WI38 (cell line): ENCODE measurements at regions not wholly inside any gene's neighbourhood (a gene's known extent, or its start where the extent isn't known, plus 50 kb on each side); places are given as distances from the start of the nearest gene placed in this dataset.
"Not testable (repeated sequence)": the region's sequence is repeated elsewhere in the genome, so short reads cannot be mapped to it uniquely, and the experiment has no call there.

Source experiments
- H3K4me3 ChIP-seq: 2 replicates; pipeline ENCODE4 v1.5.1; 2011; ENCODE audit warnings: low read depth, mild to moderate bottlenecking, control low read depth, low read length
- TF ChIP-seq, protein P1 (sequence below): IDR thresholded peaks from 2 replicates; pipeline ENCODE4 v1.5.1; 2012; ENCODE audit warnings: low read depth, mild to moderate bottlenecking, control low read depth, low read length

DNA sequence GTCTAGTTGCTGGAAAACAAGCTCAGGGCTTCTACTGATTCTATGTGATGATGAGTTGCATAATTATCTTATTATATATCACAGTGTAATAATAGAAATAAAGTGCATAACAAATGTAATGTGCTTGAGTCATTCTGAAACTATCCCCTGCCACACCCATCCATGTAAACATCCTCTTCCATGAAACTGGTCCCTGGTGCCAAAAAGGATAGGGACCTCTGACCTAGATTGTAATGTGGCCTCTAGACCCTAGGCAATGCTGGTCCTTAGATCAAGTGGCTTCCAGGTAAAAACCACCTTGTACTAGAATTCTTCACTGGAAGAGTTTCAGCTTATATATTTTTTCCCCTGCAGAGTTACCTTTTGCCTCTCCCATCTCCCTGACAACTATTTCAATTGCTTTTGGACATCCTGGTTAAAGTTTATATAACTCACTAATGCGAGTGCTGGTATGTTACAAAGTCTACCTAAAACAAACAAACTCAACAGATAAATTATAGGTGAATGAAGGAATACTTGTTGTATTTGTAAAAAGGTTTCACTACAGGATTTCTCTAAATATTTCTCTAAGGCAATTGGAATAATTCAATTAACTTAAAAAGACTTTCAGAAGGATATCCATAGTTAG, 462.5 kb downstream of the NAV3 start:
- H3K4me3 ChIP-seq = no peak overlapping the region
- TF ChIP-seq, protein P1, sequence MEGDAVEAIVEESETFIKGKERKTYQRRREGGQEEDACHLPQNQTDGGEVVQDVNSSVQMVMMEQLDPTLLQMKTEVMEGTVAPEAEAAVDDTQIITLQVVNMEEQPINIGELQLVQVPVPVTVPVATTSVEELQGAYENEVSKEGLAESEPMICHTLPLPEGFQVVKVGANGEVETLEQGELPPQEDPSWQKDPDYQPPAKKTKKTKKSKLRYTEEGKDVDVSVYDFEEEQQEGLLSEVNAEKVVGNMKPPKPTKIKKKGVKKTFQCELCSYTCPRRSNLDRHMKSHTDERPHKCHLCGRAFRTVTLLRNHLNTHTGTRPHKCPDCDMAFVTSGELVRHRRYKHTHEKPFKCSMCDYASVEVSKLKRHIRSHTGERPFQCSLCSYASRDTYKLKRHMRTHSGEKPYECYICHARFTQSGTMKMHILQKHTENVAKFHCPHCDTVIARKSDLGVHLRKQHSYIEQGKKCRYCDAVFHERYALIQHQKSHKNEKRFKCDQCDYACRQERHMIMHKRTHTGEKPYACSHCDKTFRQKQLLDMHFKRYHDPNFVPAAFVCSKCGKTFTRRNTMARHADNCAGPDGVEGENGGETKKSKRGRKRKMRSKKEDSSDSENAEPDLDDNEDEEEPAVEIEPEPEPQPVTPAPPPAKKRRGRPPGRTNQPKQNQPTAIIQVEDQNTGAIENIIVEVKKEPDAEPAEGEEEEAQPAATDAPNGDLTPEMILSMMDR = no peak

DNA sequence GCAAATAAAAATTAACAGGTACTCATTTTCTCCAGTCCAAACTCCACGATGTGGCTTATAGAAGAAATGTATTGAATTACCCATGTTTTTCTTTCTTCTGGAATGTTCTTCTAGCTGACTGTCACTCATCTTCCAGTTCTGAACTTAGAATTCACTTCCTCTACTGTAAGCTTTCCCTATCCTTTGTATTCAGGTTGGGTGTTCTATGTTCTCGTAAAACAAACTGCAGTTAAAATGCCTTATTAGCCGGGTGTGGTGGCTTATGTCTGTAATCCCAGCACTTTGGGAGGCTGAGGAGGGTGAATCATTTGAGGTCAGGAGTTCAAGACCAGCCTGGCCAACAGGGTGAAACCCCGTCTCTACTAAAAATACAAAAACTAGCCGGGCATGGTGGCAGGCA, 470.6 kb downstream of the NAV3 start:
- H3K4me3 ChIP-seq = not testable (repeated sequence)

GRCh38 chr12:78305808-78306207, 475.1 kb downstream of the NAV3 start:
- TF ChIP-seq, protein P1 = no peak
- H3K4me3 ChIP-seq = no peak overlapping the region

GRCh38 chr12:78306236-78306635, 475.5 kb downstream of the NAV3 start:
- no peak overlapping the region for H3K4me3 ChIP-seq
- TF ChIP-seq, protein P1 = no peak

DNA sequence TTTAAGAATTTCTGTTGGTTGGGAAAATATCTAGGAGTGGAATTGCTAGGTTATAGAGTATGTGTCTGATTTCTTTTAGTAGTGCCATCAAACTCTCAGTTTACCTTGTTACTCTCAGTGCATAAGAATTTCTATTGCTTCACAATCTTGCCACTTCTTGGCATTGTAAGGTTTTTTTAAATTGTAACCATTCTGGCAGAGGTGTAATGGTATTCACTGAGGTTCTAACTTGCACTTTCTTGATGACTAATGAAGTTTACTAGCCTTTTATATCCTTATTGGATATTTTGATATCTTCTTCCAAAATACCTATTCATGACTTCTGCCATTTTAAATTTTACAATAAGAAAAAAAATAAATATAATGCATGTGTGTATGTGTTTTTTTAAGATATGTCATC, 478.0 kb downstream of the NAV3 start:
- no peak overlapping the region for H3K4me3 ChIP-seq
- TF ChIP-seq, protein P1 = no peak

- TF ChIP-seq, protein P1 = no peak
- H3K4me3 ChIP-seq = no peak overlapping the region
These were observed 484.3 kb downstream of the NAV3 start for GRCh38 chr12:78315028-78315427.

DNA sequence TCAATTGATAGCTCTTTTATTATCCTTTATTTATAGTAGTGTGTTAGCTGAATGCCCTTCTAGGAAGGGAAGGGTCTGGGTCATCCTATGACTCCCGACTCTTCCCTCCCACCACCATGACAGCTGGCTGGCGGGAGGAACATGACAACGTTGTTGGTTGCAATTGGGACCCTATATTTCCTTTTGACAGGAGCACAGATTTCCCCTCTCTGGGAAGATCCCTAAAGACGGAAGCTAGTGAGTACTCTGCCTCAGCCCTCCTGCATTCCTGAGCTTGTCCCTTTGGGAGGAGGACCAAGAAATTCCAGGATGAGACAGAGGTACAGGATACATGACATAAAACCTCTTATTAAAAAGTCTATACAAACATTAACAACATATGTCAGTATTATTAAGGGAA, 485.4 kb downstream of the NAV3 start:
- TF ChIP-seq, protein P1 = no peak

More for the DNA sequence above, 485.4 kb downstream of the NAV3 start:
- H3K4me3 ChIP-seq = no peak overlapping the region
